HG03469 (cell line): ENCODE measurements at regions not wholly inside any gene's neighbourhood (a gene's known extent, or its start where the extent isn't known, plus 50 kb on each side); places are given as distances from the start of the nearest gene placed in this dataset.
A peak's percentile ranks its signal among the peaks of the same experiment; 100 is the strongest.

Experiments used
- ATAC-seq: cut with Tn5 transposase; IDR thresholded peaks from one replicate; pipeline ENCODE4 v1.9.1; 2021; ENCODE audit warnings: mild to moderate bottlenecking, moderate library complexity, moderate number of reproducible peaks; ENCODE audit not compliant: unreplicated experiment

DNA sequence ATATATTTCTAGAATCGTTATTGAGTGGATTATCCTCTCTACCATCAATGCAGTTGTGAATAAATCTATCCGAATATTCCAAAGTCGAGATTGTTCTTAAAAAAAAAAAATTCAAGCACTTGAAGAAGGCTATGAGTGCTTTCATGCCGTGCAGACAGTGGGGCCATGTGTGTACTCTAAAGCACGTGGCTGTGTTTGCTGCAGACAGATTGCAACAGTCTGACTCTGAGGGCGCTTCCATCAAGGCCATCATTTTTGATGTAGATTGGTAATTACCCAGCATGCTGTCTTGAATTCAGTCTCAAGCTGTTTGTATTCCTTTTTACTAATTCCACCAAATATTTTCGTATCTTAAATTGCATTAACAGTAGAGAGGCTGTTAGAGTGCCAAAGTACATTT, 325.9 kb upstream of the LINC00305 start:
- no peak for ATAC-seq

DNA sequence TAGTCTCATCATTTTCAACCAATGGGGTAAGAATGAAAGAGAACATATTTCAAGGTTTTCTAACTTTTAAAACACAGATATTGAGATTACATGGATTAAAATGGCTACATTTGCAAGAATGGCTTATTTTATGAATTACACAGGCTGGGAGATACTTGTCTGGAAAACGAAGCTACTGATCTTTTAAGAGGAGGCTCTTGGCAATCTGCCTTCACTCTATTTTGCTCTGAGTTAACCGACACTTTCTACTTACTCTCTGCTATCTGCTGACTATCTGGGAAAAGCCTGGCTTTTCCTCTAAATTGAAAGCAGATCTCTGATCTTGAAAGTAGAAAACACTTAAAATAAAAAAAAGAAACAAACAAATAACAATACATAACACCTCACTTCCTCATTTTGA, 325.4 kb upstream of the LINC00305 start:
- ATAC-seq: no peak

DNA sequence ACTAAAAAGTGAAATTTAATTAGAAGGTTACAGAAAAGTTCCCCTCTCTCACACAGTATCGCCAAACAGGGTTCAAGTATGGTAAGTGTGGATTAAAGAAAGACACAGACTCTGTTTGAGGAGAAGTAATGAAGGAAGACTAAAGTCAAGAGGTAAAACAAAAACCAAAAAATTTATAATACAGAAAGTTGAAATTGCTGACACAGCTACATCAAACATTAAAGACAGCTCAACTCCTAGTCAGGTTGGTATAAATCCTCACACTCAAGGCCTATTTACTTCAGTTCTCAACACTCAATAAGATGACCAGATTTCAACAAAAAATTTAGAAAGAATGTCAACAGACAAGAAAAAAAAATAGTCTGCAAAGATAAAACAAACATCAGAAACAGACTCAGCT, 300.5 kb upstream of the LINC00305 start:
- ATAC-seq: no peak

DNA sequence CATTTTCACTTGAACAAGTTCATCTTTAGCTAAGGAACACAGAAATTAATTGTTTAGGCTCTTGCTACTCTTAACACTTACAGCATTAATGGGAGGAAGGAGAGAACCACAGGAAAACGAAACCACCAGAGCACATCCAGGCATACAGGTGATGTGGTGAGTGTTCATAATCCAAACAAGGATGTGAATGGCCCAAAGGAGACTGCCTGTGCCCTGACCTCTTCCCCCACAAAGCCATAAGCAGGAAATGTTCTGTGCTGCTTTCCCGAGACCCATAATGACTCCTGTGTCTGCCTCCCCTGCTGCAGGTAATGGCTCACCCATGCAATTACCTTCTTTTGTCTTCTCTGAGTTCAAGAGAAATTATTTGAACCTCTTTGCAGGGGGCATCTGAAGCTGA, 295.9 kb upstream of the LINC00305 start:
- no peak for ATAC-seq

DNA sequence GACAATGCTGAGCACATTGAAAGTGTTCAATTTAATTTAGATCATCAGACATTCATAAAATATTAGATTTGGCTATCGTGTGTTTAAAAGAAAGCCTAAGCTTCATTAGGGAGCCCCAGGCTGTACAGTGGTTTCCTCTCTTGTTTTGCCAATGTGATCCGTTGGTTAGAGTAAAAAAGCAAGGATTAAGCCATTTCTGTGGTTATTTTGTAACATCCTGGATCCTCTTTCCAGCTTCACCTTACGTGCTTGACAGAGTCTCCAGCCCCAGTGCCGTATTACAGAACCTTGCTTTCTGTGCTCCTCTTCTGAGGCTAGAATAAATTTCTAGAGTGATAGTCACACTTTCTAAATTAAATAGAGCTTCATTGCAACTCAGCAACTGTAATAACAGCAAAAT, 289.3 kb upstream of the LINC00305 start:
- no peak for ATAC-seq

DNA sequence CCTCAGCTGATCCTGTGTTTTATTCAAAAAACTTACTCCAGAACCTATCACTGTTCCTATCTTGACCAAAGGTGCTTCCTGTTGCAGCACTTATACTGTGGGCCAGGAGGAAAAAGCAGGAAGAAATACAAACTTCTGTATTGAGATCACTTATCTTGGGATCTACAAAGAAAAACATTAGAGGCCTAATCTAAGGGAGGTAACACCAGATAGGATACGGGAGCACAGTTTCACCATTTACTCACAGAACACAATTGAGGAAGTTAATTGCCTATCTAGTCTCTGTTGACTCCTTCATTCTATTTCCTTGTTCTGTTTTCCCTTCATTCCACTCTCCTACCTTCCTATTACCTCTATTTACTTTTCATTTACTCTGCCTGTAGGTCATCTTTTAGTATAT, 287.2 kb upstream of the LINC00305 start:
- ATAC-seq: no peak

DNA sequence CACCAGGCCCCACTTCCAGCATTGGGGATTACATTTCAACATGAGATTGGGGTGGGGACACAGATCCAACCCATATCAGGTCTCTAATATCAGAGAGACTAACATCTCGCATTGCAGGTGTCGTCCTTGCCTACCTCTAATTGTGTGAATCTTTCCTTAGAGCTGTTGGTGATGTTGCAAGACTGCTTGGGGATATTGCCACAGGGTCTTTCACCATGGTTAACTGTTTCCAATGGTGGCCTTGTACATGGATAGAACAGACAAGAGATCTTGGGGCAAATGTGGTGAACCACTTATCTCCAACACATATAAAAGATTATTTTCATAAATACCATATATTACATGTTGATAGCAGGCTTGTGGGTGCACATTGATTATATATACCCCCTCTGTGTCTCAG, 270.3 kb upstream of the LINC00305 start:
- no peak for ATAC-seq

DNA sequence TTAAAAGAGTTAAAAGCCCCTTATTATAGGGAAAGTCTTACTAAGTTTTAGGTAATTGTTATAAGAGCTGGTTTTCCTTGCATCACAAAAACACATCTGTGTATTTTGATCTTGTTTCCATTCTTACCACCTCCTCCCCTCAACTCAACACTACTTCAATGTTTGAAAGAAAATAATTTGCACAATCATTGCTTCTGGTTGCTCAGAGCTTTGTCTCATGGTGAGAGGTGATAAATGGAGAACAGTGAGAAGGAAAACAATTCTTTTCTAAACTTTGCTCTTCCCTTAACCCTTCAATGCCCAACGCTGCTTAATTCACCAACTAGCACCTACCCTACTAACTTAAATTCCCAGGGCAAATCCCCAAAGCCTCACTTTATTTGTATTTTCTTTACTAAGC, 268.1 kb upstream of the LINC00305 start:
- ATAC-seq: no peak

DNA sequence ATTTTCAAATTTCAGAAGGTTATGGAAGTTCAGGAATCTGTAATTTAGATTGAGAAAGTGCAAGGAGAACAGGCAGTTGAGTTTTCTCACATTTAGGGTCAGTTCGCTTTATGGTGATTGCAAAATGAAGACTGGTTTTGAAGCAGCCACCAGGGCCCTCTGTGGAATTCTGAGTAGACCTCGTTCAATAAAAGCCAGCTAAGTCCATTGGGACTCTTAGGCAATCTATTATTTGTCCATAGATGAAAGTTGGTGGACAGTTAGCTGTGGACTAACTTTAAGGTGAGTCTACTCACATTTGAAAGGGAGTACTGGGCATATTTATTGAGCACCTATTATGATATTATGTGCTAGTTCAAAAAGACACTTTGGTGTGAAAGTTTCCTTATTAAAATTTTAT, 266.3 kb upstream of the LINC00305 start:
- no peak for ATAC-seq

DNA sequence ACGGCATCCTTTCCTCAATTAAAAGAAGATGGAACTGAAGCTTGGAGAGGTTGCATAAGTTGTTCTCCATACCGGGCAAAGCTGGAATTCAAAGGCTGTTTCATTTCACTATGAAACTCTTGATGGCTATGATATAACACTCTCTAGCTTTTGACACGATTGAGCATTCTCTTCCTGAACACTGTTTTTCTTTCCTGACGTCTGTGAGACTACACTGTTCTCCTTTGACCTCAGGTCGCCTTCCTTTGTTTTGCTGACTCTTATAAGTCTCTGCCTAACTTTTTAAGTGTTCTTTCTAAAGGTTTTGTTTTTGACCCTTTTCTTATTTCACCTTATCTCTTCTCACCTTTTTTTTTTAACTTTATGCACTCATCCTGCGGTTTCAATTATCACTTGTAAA, 261.8 kb upstream of the LINC00305 start:
- no peak for ATAC-seq

DNA sequence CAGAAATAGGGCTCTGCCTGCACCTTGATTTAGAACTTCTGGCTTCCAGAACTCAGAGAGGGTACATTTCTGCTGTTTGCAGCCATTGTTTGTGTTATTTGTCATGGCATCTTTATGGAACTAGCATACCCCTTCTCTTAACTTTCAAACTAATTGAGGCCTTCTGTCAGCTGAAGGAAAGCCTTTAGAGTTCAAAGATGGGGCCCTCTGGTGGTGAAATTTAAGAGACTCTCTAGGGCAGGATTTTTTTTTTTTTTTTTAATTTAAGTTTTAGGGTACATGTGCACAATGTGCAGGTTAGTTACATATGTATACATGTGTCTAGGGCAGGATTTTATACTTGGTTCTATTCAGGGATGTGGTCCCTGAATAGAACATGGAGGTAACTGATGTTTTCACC, 260.6 kb upstream of the LINC00305 start:
- no peak for ATAC-seq

DNA sequence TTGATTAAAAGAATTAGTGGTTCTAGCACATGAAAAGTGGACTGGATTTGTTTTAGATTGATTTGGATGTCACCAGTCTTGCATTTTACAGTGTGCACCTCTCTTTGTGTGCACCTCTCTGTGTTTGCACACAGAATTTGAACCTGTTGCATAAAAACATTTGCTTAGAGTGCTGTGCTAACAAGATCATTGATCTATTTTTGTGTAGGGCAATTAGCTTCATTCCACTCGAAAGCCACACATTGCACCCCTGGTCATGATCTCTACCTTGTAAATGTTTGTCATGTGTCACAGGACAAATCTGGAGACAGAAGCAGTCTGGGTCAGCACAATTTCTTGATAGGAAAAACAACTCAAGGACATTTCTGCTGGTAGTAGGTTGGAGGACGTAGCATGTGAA, 258.7 kb upstream of the LINC00305 start:
- no peak for ATAC-seq

DNA sequence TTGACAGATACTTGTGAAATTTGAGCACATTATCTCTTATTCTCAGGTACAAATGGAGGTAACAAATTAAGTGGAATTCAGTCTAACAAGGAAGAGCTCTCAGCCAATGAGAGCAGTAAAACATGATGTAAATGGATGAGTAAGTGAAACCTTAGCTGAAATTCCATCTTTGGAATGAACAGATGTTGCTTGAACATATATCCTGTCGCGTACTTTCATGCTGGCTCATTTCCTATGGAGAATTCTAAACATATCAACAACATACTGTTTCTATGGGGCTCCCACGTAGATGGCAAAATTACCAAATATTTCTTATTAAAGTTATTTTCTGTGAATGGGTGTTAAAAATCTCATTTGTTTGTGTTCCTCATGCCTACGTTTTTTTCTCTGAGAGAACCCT, 256.3 kb upstream of the LINC00305 start:
- no peak for ATAC-seq

DNA sequence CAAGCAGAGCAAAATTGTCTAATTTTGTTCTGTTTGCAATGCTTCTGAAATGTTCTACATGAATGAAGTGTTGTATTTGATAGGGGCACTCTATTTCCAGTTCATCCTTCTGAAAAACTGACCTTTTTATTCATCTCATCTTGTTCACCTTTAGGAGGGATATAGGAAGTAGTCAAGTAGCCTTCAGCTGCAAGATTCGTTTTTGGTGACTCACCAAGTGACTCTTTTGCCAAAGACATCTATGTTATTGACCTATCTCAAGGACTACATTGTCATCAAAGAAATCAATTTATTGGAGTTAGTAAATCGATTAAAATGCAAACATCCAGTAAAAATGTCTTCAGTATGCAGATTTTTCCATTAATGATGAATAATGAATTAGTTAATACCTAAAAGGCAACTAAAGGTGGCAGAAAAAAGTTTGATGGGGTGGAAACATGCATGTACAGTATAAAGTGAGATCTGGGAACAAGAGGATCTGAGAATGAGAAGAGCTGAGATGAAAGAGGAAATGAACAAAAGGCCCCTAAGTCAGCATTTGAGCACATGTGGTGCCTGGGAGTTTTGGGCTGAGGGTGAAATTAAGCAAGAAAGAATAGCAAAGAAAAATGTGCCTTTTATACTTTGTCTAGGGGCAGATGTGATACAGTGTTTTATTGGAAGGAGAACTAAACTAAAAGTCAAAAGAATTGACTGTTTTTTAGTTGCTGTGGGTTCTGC, 255.1 kb upstream of the LINC00305 start:
- ATAC-seq: no peak

DNA sequence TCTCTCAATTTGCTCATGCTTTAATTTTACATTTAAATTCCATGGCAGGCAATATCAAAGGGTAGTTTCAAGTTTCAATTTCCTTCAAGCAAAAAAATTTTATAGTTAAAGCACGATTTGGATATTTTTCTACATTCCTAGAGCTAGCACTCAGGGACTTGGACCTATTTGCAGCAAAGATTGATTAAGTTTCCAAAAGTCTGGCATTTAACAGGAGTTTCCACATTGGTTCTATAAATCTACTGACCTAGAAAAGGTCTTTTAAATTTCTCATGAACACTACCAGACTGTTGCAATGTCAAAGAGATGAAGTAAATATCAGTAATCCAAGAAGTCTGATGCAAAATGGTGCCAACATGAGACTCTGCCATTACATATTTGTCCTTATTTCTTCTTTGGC, 253.7 kb upstream of the LINC00305 start:
- ATAC-seq: no peak

DNA sequence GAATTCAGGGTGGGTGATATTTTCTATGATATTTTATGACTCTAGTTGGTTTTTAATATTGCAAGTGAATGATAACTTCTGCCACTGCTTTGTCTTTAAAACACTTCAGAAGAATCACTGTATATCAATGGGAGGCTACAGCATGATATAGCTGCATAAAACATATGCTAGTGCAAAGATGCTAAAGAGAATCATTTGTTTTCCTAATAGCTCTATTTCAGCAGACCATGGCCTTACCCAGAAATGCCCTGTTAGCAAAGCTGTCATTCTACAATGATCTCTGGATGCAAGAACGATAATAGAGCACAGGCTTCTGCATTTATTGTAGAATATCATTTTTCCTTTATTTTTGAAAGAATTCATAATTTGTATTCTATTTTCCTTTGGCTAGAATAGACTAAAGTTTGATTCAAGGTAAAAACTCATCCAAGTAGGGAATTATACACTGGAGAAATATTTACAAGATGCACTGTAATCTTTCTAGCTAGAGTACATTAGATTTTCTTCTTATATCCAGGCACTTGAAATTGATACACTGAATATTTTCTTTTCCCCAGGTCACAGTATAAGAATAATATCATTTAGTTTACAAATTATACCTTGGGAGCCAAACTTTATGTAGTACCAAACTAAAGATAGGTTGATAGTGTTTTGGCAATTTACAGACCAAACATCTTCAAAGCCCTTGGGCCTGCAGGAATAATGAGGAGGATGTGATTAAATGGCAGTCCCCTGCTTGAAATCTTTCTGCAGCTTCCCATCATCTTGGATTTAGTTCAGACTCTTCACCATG, 252.6 kb upstream of the LINC00305 start:
- ATAC-seq: no peak

DNA sequence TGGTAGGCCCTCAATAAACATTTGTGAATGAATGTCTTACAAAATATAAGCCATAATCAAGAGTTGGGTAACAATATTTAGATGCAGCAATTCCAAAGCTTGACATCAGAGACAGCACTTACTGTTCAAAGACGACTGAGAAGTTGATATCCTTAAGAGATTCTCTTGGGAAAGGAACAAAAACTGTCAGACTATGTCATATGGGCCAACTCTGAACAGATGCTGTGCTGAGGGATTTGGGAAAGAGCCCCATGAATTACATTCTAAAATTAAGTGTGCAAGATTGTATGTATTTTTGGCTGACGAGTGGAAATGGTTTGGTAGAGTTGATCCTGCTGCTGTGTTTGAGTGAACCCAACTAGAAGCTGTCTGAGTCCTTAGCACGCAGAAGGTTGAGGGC, 250.7 kb upstream of the LINC00305 start:
- no peak for ATAC-seq

DNA sequence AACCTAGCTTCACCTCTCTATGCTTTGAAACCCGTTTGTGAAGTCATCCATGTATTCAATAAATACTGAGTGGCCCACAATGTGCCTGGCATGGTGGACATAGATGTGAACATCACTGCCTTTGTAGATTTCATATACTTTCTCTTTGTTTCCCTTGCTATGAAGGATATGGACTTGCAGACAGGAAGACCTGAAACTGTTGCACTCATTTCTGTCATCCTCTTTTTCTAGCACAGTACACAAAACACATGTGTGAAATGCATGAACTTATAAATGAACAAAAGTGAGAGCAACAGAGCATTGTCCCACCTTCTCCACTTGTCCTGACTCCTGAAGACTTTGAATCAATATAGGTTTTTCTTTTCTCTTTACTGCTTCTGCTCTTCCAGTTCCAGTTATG, 249.4 kb upstream of the LINC00305 start:
- ATAC-seq: no peak

DNA sequence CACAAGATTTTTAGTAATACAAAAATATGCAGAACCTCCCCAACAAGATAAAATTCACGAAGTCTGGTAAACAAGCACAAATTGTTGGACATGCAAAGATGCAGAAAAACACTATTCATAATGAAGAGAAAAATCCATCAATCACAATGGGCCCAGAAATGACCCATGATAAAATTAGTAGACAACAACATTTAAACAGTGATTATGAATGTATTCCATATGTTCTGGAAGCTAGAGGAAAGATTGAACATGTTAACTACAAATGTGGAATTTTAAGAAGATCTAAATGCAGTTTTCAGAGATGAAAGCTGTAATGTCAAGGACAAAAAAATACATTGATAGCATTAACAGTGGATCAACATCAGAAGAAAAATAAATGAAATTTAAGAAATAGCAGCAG, 243.3 kb upstream of the LINC00305 start:
- no peak for ATAC-seq

DNA sequence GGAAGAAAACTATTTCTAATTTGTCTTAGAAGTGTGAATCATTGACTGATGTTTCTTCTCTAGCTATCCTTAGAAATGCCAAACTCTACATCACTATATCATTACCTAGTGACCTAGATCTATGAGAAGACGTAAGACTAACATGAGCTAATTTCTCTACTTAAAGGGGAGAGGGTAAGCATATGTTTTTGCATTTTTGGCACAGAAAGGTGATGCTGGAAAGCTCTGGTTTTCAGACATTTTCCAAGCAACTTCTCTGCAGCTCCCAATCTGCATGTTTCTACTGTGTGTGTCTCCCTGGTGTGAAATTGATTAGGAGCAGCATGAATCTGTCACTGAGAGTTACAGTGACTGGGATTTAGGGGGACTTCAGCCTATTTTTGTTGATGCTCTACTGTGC, 235.2 kb upstream of the LINC00305 start:
- no peak for ATAC-seq

DNA sequence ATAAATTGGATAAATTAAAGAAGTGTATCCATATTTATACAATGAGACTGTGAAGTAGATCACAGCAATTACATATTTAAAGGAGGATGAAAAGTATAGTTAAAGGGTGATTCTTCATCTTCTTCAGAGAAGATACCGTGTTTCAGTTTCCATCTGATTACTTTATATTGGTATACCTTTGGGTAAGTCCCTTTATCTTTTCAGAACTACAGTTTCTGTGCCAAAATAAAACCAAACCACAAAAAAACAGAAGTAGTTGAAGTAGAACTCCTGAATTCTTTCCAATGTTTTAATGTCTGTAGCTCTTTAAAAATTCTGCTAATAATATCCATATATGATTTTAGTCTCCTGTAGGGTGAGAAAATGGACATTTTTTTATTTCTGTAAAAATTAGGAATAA, 231.2 kb upstream of the LINC00305 start:
- ATAC-seq: peak; percentile 99

DNA sequence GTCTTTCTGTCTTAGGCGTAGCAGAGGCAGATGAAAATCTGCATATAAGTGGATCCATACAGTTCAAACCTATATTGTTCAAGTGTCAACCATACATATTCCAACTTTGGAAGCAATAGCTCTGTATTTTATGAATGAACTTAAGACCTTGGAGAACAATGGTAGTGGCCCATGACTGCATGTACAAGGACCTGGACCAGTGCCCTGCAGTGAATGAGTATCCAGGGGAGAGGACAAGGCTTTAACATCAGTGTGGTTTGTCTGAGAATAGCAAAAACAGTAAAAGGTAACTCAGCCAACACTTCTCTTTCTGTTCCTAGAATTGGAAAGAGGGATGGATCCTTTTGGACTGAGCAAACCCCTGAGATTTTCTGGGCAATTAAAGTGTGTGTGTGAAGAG, 230.8 kb upstream of the LINC00305 start:
- ATAC-seq: peak; percentile 13

DNA sequence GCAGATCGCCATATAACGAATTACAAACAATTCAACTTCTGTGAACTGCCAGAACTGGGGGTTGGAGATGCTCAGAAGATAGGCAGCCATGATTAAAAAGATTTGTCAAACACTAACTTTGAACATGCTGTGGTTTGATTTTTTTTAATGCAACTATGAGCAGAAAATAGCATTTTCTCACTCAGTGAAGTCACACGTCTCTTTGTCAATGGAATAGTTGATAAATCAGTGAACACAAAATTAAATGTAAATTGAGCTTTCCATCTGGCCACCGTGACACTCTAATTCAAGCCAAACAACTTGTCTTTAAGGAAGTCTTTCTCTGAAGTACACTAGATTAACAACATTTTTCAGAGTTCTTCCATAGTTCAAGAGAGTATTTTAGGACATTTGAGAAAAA, 228.6 kb upstream of the LINC00305 start:
- no peak for ATAC-seq
